ENCODE measurements at regions not wholly inside any gene's neighbourhood (a gene's known extent, or its start where the extent isn't known, plus 50 kb on each side); places are given as distances from the start of the nearest gene placed in this dataset.

DNA sequence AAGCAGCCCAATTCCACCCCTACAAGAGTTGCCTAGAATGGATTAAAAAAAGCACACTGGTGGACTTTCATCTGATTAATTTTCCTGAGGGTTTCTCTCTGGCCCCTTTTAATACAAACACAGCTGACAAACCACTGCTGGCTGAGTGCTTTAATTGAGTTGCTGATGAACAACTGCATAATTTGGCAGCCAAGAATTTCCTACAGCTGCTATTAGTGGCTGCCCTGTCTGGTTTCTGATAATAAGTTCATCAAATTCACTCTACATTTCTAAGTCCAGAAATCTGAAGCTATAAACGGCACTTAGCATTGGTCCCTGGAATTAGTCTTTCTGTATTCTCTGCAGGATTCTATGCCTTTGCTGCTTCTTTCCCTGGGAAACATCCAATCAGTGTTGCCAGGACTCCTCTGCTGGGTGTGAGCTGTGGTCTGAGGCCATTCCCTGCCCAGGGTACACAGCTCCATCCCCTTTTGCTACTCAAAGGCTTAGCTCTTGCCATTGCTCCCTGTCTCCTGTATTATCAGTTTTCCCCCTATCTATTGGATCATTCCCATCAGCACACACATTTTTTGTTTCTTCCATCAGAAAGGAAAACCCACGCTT is 110.6 kb downstream of the LSM5 start:
- Histone ChIP-seq H3K9me3 (no peaks in the 10 kb centered on the region), H3K4me3 (no peak overlapping the region), H3K27ac (no peak overlapping the region), H3K36me3 (no peaks in the 10 kb centered on the region), H3K27me3 (ENCODE audit: low read depth) (no peaks in the 10 kb centered on the region), H3K4me1 (no peaks in the 10 kb centered on the region)
- DNase-seq, result no peak
- TF ChIP-seq, protein P1, sequence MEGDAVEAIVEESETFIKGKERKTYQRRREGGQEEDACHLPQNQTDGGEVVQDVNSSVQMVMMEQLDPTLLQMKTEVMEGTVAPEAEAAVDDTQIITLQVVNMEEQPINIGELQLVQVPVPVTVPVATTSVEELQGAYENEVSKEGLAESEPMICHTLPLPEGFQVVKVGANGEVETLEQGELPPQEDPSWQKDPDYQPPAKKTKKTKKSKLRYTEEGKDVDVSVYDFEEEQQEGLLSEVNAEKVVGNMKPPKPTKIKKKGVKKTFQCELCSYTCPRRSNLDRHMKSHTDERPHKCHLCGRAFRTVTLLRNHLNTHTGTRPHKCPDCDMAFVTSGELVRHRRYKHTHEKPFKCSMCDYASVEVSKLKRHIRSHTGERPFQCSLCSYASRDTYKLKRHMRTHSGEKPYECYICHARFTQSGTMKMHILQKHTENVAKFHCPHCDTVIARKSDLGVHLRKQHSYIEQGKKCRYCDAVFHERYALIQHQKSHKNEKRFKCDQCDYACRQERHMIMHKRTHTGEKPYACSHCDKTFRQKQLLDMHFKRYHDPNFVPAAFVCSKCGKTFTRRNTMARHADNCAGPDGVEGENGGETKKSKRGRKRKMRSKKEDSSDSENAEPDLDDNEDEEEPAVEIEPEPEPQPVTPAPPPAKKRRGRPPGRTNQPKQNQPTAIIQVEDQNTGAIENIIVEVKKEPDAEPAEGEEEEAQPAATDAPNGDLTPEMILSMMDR (IDR thresholded peaks at IDR 0.05), result no peak
- ATAC-seq, result no peak
- intact Hi-C loops (cut with DNase I), result no loop called here

DNA sequence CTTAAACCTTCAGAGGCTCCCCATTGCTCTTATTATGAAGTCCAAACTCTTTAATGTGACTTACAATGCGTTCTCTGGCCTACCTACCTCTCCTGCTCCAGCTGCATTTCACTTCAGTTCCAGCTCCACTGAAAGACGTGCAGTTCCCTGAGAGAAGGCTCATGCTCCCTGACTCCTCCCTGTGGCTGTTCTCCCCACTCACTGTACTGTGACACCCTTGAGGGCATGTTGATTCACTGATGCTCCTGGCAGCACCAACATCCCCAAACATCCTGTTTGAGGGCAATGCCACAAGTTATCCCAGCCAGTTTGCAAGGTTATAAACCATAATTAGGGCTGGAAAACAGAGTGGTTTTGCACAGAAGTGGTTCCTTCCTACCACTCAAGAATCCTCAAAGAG is 111.2 kb downstream of the LSM5 start:
- TF ChIP-seq, protein P1 (IDR thresholded peaks at IDR 0.05), result no peak
- H3K27me3 ChIP-seq (ENCODE audit: low read depth), result no peaks in the 10 kb centered on the region
- intact Hi-C loops (cut with DNase I), result no loop called here

DNA sequence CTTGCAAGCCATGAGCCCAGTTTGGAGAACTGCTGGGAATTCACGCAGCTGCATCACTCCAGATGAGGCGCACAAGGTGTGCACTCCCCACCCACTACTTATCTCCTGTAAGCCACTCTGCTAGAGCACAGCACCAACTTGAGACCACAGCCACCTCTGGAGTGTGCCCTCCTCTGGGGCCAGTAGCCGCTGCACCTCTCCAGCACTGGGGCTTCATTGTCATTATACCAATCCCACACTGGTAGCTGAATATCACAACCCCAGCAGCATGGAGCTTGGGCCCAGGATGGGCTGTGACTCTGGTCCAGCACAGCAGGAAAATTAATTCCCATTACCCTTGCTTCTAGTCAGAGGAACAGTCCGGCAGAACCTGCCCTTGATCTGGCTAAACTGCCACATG is 125.6 kb downstream of the LSM5 start:
- no peak overlapping the region for H3K4me3 ChIP-seq
- H3K4me1 ChIP-seq, result no peaks in the 10 kb centered on the region
- no peaks in the 10 kb centered on the region for H3K36me3 ChIP-seq
- TF ChIP-seq, protein P1 (IDR thresholded peaks at IDR 0.05), result no peak
- H3K9me3 ChIP-seq, result no peaks in the 10 kb centered on the region
- no peak overlapping the region for H3K27ac ChIP-seq
- peaks cover 4% of the 10 kb centered on the region for H3K27me3 ChIP-seq (ENCODE audit: low read depth)
- ATAC-seq (no peak), DNase-seq (no peak)
- intact Hi-C loops (cut with DNase I), result no loop called here

More for the DNA sequence above, 111.2 kb downstream of the LSM5 start:
- no peak overlapping the region for H3K4me3 ChIP-seq
- H3K27ac ChIP-seq, result no peak overlapping the region
- no peak for ATAC-seq
- no peaks in the 10 kb centered on the region for H3K36me3 ChIP-seq
- H3K9me3 ChIP-seq, result no peaks in the 10 kb centered on the region
- H3K4me1 ChIP-seq, result no peaks in the 10 kb centered on the region
- no peak for DNase-seq

DNA sequence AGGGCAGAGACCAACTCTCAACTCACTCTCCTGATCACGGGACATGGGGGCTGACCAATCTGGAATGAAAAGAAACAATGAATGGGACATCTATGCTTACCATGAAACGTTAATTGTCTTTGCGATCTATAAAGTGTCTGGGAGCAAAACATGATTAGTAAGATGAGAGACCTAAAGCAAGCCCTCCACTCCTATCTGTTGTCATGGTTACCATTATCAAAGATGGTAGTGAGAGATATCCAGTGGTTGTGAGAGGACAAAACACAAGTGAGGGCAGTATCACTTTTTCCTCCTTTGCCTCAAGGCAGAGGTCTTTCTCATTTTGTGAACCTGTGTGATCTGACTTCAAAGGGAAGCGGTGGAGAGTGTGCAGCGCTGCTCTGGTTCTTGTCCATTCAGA is 130.1 kb downstream of the LSM5 start:
- H3K4me1 ChIP-seq, result no peaks in the 10 kb centered on the region
- DNase-seq, result no peak
- no peaks in the 10 kb centered on the region for H3K36me3 ChIP-seq
- ATAC-seq, result no peak
- H3K4me3 ChIP-seq, result no peak overlapping the region
- H3K27ac ChIP-seq, result no peak overlapping the region
- H3K27me3 ChIP-seq (ENCODE audit: low read depth), result peaks cover 4% of the 10 kb centered on the region
- H3K9me3 ChIP-seq, result no peaks in the 10 kb centered on the region
- TF ChIP-seq, protein P1 (IDR thresholded peaks at IDR 0.05), result no peak
- intact Hi-C loops (cut with DNase I), result no loop called here

DNA sequence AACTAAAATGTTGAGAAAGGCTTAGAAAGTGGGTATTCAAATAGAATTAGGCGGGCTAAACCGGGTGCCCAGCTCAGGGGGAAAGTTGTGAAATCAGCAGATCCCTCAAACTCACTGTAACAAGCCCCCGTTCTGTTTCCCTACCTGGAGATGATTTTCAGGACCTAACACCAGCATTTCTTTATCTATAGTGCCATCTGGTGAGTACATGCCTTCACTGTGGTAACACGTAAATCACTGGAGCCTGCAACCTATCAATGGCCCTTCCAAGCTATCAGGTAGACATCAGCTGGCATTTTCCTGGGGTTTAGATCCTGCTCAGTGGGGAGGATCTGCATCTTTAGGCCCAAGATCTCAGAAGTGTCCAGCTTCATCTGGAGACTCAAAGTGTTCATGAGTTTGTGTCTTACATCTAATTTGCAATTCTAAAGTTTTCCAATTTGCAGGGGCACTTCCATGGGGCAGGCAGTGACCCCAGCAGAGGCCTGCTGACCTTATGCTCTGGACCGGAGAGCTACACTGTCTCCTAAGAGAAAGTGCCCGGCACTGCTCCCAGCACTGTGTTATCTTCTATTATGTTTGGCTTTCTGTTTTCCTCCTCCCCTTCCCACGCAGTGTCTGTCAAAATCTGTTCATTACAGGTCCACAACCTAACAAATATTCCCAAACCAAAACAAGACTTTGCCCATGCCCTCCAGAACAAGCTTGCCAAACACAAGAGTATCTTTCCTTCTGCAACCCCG is 132.5 kb downstream of the LSM5 start:
- H3K27me3 ChIP-seq (ENCODE audit: low read depth), result peaks cover 4% of the 10 kb centered on the region
- H3K4me3 ChIP-seq, result no peak overlapping the region
- no peak overlapping the region for H3K27ac ChIP-seq
- TF ChIP-seq, protein P1 (IDR thresholded peaks at IDR 0.05), result no peak
- DNase-seq (no peak), ATAC-seq (no peak)
- no peaks in the 10 kb centered on the region for H3K36me3 ChIP-seq
- intact Hi-C loops (cut with DNase I), result no loop called here
- no peaks in the 10 kb centered on the region for H3K4me1 ChIP-seq
- no peaks in the 10 kb centered on the region for H3K9me3 ChIP-seq
